ENCODE measurements at regions not wholly inside any gene's neighbourhood (a gene's known extent, or its start where the extent isn't known, plus 50 kb on each side); places are given as distances from the start of the nearest gene placed in this dataset.

DNA sequence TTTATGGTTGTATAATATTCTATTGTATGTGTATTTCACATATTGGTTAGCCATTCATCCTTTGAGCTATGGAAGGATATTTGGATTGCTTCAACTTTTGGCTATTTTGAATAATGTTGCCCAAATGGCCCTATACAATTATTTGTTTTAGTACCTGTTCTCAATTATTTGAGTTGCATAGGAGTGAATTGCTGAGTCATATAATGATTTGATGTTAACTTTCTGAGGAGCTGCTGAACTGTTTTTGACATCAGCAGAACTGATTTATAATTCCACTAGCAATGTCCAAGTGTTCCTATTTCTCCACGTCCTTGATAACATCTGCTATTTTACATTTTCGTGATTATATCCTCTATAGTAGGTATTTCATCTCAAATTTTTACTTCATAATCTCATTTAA lies 839.9 kb downstream of the KCNT2 start:
- DNase-seq (ENCODE audit: low read depth), result no peak
- no peak overlapping the region for H3K4me3 ChIP-seq (ENCODE audit: low read depth, low read length)
- TF ChIP-seq, protein P1, sequence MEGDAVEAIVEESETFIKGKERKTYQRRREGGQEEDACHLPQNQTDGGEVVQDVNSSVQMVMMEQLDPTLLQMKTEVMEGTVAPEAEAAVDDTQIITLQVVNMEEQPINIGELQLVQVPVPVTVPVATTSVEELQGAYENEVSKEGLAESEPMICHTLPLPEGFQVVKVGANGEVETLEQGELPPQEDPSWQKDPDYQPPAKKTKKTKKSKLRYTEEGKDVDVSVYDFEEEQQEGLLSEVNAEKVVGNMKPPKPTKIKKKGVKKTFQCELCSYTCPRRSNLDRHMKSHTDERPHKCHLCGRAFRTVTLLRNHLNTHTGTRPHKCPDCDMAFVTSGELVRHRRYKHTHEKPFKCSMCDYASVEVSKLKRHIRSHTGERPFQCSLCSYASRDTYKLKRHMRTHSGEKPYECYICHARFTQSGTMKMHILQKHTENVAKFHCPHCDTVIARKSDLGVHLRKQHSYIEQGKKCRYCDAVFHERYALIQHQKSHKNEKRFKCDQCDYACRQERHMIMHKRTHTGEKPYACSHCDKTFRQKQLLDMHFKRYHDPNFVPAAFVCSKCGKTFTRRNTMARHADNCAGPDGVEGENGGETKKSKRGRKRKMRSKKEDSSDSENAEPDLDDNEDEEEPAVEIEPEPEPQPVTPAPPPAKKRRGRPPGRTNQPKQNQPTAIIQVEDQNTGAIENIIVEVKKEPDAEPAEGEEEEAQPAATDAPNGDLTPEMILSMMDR (IDR thresholded peaks at IDR 0.05; ENCODE audit: insufficient read depth, low read depth, low read length, missing control alignments), result no peak

DNA sequence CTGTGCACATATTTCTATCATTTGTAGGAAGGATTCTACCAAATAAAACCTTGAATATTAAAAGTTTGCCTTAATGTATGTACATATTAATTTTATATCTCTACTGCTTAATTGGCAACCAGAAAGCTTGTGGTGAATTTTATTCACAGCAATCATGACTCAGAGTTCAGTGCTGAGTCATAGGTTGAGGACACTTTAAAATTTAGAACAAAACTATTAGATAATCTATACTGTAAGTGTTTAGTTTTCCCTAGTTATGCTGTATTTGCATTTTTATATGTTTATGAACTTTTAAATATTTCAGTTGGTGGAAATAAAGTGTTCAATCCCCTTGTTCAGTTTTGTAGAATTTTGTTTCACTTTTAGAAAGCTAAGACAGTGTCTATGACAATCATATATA lies 841.5 kb downstream of the KCNT2 start:
- TF ChIP-seq, protein P1 (IDR thresholded peaks at IDR 0.05; ENCODE audit: insufficient read depth, low read depth, low read length, missing control alignments), result no peak
- DNase-seq (ENCODE audit: low read depth), result no peak
- H3K4me3 ChIP-seq (ENCODE audit: low read depth, low read length), result no peak overlapping the region

DNA sequence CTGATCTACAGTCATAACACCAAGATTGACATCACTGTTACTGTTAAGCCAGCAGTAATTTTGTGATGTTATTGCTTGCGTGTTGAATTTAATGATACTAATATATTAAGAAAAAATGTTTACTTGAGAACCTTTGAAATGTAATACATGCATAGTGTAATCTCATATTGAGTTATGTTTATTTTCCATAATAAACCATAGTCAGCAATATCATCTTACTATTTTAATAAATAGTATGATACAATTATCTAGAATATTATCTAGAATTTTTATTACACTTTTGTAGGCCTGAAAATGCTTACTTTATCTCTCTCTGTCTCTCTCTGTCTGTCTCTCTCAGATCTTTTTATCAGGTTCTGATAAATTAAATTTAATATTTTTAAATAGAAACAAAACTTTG lies 843.1 kb downstream of the KCNT2 start:
- no peak for DNase-seq (ENCODE audit: low read depth)
- H3K4me3 ChIP-seq (ENCODE audit: low read depth, low read length), result no peak overlapping the region
- TF ChIP-seq, protein P1 (IDR thresholded peaks at IDR 0.05; ENCODE audit: insufficient read depth, low read depth, low read length, missing control alignments), result no peak

DNA sequence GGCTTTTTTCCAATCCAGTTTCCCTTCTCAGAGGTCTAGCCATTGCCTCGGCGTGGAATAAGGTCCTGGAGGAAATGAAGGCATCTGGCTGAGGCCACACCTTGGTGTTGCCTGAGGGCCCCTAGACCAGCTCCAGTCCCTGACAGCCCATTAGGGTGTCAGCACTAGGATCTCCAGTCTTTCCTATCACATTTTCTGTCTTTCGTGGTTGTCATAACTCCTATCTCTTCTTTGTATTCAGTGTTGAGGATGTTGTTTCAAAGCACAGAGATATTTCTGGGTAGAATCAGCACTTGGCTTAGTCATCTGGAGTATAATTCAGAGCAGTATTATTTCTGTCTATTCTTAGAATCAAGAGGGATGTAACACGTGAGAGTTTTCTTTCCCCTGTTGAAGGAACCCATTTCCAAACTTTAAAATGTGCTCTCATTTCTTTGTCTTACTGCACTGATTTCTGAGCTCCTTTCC lies 844.3 kb downstream of the KCNT2 start:
- DNase-seq (ENCODE audit: low read depth), result no peak
- no peak overlapping the region for H3K4me3 ChIP-seq (ENCODE audit: low read depth, low read length)
- TF ChIP-seq, protein P1 (IDR thresholded peaks at IDR 0.05; ENCODE audit: insufficient read depth, low read depth, low read length, missing control alignments), result no peak

DNA sequence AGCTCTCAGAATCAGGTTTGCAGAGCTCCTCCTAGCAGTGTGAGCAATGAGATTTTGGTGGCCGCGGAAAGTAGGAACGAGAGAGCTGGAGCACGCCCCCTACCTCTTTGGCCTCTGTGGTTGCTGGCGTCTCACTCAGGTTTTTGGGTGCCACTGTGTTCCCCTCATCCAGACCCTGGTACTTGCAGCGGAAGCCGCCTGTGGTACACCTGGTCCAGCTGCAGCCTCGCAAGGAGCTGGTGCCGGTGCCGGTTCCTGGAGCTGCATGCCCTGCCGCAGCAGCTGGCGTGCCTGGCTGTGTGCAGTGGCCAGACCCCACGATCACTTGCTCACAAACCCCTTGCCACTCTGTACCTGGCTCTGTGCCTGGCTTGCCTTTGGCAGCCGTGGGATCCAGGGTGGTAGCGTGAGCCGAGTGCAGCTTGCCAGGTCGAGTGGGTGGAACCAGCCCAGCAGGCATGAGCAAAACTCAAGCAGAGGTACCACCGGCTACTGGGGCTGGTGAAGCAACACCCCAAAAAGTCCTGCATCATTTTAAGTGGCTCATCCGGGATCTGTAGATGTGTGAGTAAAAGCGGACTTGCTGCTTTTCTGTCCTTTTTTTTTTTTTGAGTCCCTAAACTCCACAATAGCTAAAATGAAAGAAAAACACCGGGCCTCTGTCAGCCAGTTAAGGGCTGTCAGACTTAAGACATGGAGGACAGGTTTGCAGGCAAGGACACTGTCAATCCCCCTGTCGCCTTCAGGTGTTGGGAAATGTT lies 844.9 kb downstream of the KCNT2 start:
- TF ChIP-seq, protein P1 (IDR thresholded peaks at IDR 0.05; ENCODE audit: insufficient read depth, low read depth, low read length, missing control alignments), result no peak
- no peak for DNase-seq (ENCODE audit: low read depth)
- H3K4me3 ChIP-seq (ENCODE audit: low read depth, low read length), result no peak overlapping the region

DNA sequence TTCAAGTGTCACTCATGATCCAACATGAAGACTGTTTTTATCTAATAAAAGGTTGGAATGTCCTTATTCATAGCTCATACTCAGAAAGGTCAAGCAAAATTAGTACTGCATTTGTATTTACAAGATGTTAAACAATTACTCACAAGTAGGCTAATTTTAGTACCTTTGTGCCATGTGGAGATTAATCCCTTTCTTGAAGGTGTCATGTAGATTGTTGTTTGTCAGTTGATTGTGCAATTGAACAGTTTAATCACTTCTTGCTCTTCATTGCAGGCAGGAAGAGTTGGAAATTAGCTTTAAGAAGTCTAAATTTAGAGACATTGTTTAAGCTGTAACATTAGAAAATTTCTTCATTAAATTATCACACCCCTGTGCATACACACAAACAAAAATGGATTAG lies 847.1 kb downstream of the KCNT2 start:
- no peak overlapping the region for H3K4me3 ChIP-seq (ENCODE audit: low read depth, low read length)
- DNase-seq (ENCODE audit: low read depth), result no peak
- TF ChIP-seq, protein P1 (IDR thresholded peaks at IDR 0.05; ENCODE audit: insufficient read depth, low read depth, low read length, missing control alignments), result no peak

DNA sequence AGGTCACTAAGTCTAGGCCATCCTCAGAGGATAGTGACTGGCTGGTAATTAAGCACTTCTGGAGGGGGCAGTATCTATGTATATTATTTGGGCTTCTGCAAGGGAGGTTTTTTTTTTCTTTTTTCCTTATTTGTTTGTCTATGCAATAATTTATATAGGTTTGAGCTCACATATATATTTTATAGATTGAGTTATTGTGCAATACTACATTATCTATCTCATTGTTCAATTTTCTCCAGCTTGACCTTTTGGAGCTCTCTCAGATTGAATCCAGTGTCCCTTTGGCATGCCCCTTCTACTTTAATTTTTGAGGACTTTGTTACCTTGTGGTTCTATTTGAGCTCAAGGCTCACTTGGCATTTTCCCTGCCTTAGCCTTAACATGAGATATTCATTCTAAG lies 852.1 kb downstream of the KCNT2 start:
- no peak for DNase-seq (ENCODE audit: low read depth)
- no peak overlapping the region for H3K4me3 ChIP-seq (ENCODE audit: low read depth, low read length)
- TF ChIP-seq, protein P1 (IDR thresholded peaks at IDR 0.05; ENCODE audit: insufficient read depth, low read depth, low read length, missing control alignments), result no peak
